ENCODE measurements at regions not wholly inside any gene's neighbourhood (a gene's known extent, or its start where the extent isn't known, plus 50 kb on each side); places are given as distances from the start of the nearest gene placed in this dataset.

DNA sequence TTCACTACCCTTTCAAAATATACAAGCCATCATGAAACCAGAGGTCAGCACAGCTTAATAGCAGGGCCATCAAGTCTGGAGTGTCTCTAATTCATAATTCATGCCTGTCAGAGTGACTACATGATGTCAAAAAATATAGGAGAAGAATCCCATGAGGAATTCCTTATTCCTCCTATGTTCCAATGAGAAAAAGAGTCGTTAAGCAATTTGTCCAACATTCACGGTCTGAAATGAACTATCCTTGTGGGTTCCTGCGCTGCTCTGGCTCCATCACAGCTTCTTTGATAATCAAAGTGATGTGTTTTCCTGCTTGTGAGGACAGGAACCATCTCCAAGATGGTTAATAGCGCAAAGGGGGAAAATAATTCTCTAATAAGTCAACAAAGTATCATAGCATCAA lies 560.4 kb upstream of the KLHL29 start:
- POLR2A ChIA-PET = no interaction called here
- TF ChIP-seq FOXK2 (IDR thresholded peaks at IDR 0.05) = no peak
- no peak for TF ChIP-seq ARNT (IDR thresholded peaks at IDR 0.05)
- CTCF ChIA-PET = no interaction called here
- no peak for DNase-seq (ENCODE audit: extremely low spot score)

DNA sequence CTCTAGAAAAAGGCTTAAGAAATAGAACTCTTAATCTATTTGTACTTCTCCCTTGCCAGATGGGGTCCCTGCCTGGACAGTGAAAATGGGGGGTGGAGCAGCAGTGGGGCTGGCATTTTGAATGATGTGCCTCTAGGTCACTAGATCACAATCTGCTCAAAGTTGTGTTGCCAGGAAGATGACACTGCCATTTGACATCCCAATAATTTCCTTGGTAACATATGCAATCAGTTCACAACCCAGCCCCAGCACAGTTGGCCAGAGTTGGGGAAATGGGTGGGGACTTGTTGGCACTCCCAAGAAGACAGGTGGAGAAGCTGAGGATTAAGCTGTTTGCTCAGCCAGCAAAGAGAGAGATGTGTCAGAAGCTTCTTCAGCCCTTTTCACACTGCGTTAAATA lies 558.3 kb upstream of the KLHL29 start:
- no peak for DNase-seq (ENCODE audit: extremely low spot score)
- TF ChIP-seq SUZ12 (IDR thresholded peaks at IDR 0.05) = no peak
- TF ChIP-seq LEF1 (IDR thresholded peaks at IDR 0.05; ENCODE audit: borderline replicate concordance) = no peak
- no peak for TF ChIP-seq FOXK2 (IDR thresholded peaks at IDR 0.05)
- no peak for TF ChIP-seq FOXM1 (IDR thresholded peaks at IDR 0.05; ENCODE audit: borderline replicate concordance)
- ChIA-PET CTCF (no interaction called here), POLR2A (no interaction called here)

DNA sequence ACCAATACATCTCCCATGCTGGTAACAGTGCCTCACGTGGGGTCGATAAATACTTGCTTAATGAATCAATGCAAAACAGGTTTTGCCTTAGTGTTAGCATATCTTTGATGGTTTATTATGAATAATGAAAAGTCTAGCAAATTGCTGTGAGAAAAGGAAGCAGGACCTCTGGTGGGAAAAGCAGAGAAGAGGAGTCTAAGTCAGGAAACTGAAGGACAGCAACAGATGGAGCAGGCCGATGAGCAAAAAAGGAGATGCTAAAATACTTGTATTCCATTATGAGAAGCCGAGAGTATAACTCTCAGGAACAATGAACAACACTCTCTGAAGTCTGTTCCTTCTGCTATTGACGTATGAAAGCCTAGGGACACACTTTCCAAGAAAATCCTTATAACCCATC lies 555.2 kb upstream of the KLHL29 start:
- TF ChIP-seq, protein P1, sequence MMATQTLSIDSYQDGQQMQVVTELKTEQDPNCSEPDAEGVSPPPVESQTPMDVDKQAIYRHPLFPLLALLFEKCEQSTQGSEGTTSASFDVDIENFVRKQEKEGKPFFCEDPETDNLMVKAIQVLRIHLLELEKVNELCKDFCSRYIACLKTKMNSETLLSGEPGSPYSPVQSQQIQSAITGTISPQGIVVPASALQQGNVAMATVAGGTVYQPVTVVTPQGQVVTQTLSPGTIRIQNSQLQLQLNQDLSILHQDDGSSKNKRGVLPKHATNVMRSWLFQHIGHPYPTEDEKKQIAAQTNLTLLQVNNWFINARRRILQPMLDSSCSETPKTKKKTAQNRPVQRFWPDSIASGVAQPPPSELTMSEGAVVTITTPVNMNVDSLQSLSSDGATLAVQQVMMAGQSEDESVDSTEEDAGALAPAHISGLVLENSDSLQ (IDR thresholded peaks at IDR 0.05) = no peak
- TF ChIP-seq FOXA1 (IDR thresholded peaks at IDR 0.05) (no peak), CTBP1 (IDR thresholded peaks at IDR 0.05; ENCODE audit: borderline replicate concordance) (no peak)
- ChIA-PET CTCF (no interaction called here), POLR2A (no interaction called here)
- no peak for DNase-seq (ENCODE audit: extremely low spot score)

DNA sequence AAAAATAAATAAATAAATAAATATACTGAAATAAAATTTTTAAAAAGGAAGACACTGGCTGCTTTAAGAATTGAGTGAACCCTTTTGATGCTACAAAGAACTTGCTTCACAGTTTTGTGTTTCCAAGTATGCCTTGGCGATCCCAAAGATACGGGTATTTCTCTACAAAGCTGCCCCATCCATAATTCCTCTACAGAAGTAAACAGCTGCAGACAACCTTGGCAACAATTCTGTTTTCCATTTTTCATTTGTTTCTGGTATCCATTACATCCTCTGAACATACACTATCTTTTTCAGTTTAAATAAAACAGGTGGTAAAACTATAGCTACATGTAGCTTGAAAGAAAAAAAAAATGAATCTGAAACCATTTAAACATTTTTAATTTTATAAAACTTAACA lies 552.8 kb upstream of the KLHL29 start:
- DNase-seq (ENCODE audit: extremely low spot score) = no peak
- ChIA-PET POLR2A (no interaction called here), CTCF (no interaction called here)
- TF ChIP-seq LEF1 (IDR thresholded peaks at IDR 0.05; ENCODE audit: borderline replicate concordance) = no peak
- TF ChIP-seq NFRKB (IDR thresholded peaks at IDR 0.05) = no peak
- TF ChIP-seq FOXK2 (IDR thresholded peaks at IDR 0.05) = no peak
- no peak for TF ChIP-seq SUZ12 (IDR thresholded peaks at IDR 0.05)
- no peak for TF ChIP-seq SP1 (IDR thresholded peaks at IDR 0.05)
- no peak for TF ChIP-seq CTBP1 (IDR thresholded peaks at IDR 0.05; ENCODE audit: borderline replicate concordance)
- TF ChIP-seq TARDBP (IDR thresholded peaks at IDR 0.05) = no peak
- TF ChIP-seq ARNT (IDR thresholded peaks at IDR 0.05) = no peak
- no peak for TF ChIP-seq ELF4 (IDR thresholded peaks at IDR 0.05)
- TF ChIP-seq, protein P1 (IDR thresholded peaks at IDR 0.05) = no peak

DNA sequence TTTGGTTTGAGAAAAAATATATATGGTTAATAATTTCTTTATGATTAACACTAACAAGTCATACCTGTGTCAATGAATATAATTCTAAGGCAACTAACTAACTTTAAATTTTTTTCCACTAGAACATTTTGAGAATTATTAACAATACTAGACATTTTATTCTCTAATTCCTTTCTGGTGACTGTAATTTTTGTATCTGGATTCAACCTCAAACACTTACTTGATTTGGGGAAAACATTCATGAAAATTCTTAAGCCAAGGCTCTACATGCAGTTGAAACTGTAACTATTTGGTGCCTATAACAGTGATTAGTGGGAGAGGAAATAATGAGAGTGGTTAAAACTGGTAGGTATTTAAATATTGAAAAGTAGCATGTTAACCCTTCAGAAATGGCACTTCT lies 546.5 kb upstream of the KLHL29 start:
- CTCF ChIA-PET = no interaction called here
- DNase-seq (ENCODE audit: extremely low spot score) = no peak
- POLR2A ChIA-PET = no interaction called here
- TF ChIP-seq, protein P1 (IDR thresholded peaks at IDR 0.05) = no peak
- no peak for TF ChIP-seq SUZ12 (IDR thresholded peaks at IDR 0.05)
- TF ChIP-seq SP1 (IDR thresholded peaks at IDR 0.05) = no peak
- no peak for TF ChIP-seq ELF4 (IDR thresholded peaks at IDR 0.05)
- TF ChIP-seq NFRKB (IDR thresholded peaks at IDR 0.05) = no peak
- no peak for TF ChIP-seq HDGF (IDR thresholded peaks at IDR 0.05; ENCODE audit: borderline replicate concordance)
- no peak for TF ChIP-seq ARNT (IDR thresholded peaks at IDR 0.05)
- TF ChIP-seq ZNF384 (IDR thresholded peaks at IDR 0.05) = no peak
- no peak for TF ChIP-seq BHLHE40 (IDR thresholded peaks at IDR 0.05; ENCODE audit: borderline replicate concordance)
- TF ChIP-seq LEF1 (IDR thresholded peaks at IDR 0.05; ENCODE audit: borderline replicate concordance) = no peak
- no peak for TF ChIP-seq TARDBP (IDR thresholded peaks at IDR 0.05)
- TF ChIP-seq FOXK2 (IDR thresholded peaks at IDR 0.05) = no peak
- no peak for TF ChIP-seq FOXA1 (IDR thresholded peaks at IDR 0.05)
- TF ChIP-seq FOXM1 (IDR thresholded peaks at IDR 0.05; ENCODE audit: borderline replicate concordance) = no peak
- TF ChIP-seq L3MBTL2 (conservative IDR thresholded peaks at IDR 0.05) = no peak
- no peak for TF ChIP-seq CTBP1 (IDR thresholded peaks at IDR 0.05; ENCODE audit: borderline replicate concordance)

DNA sequence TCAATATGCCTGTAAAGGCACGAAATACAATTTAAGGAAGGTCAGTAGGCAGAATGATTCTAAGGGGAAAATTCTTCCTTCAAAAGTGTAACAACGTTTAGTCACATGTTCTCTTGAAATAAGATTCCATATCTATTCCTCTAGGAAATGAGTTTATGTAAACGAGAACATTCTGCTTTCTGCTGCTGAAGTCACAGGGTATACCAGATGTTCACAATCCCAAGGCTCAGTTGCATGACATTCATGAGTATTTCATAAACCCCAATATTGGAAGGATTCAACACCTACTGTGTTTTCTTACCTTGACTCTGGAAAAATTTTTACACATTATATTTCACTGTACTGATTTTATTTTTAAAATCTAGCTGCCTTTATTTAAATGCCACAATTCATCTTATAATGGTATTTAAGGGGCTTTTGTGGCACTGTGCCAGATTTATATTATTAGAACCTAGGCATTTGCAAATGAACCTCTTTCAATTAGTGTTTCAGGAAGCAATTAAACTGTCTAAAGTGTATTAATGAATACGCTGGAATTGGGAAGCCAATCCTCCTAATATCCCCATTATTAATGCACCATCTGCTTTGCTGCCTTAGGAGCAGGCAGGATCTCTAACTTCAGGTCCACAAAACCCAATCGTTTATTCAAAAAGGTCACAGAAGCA lies 542.6 kb upstream of the KLHL29 start:
- POLR2A ChIA-PET = no interaction called here
- DNase-seq (ENCODE audit: extremely low spot score) = no peak
- TF ChIP-seq L3MBTL2 (conservative IDR thresholded peaks at IDR 0.05) = no peak
- no peak for TF ChIP-seq FOXM1 (IDR thresholded peaks at IDR 0.05; ENCODE audit: borderline replicate concordance)
- TF ChIP-seq ARNT (IDR thresholded peaks at IDR 0.05) = no peak
- no peak for TF ChIP-seq CTBP1 (IDR thresholded peaks at IDR 0.05; ENCODE audit: borderline replicate concordance)
- no peak for TF ChIP-seq BHLHE40 (IDR thresholded peaks at IDR 0.05; ENCODE audit: borderline replicate concordance)
- TF ChIP-seq NFRKB (IDR thresholded peaks at IDR 0.05) = no peak
- no peak for TF ChIP-seq ELF4 (IDR thresholded peaks at IDR 0.05)
- no peak for TF ChIP-seq FOXA1 (IDR thresholded peaks at IDR 0.05)
- no peak for TF ChIP-seq SUZ12 (IDR thresholded peaks at IDR 0.05)
- TF ChIP-seq, protein P1 (IDR thresholded peaks at IDR 0.05) = no peak
- no peak for TF ChIP-seq ZNF384 (IDR thresholded peaks at IDR 0.05)
- TF ChIP-seq HDGF (IDR thresholded peaks at IDR 0.05; ENCODE audit: borderline replicate concordance) = no peak
- TF ChIP-seq FOXK2 (IDR thresholded peaks at IDR 0.05) = no peak
- TF ChIP-seq TARDBP (IDR thresholded peaks at IDR 0.05) = no peak
- no peak for TF ChIP-seq LEF1 (IDR thresholded peaks at IDR 0.05; ENCODE audit: borderline replicate concordance)
- TF ChIP-seq SP1 (IDR thresholded peaks at IDR 0.05) = no peak
- CTCF ChIA-PET = no interaction called here
